ENCODE measurements at regions not wholly inside any gene's neighbourhood (a gene's known extent, or its start where the extent isn't known, plus 50 kb on each side); places are given as distances from the start of the nearest gene placed in this dataset.
"Not testable (repeated sequence)": the region's sequence is repeated elsewhere in the genome, so short reads cannot be mapped to it uniquely, and the experiment has no call there.

DNA sequence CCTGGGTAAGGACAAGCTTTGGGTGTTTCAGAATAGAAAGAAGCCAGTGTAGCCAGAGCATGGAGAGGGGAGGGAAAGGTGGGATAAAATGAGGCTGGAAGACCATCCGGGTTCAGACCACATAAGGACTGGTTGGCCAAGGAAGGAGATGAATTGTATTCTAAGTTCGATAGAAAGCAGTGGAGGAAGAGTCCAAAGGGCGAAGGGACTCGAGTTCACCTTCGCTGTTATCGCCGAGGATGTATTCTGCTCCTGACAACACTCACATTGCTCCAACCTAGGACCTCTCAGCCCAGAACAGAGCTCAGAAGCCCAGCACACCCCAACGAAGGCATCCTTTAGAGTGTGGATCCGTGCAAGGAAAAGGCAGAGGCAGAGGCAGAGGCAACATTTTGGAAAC is 133.1 kb upstream of the EPB41L4A start:
- peaks cover 8% of the 10 kb centered on the region for H3K27me3 Mint-ChIP-seq
- ATAC-seq, result no peak

DNA sequence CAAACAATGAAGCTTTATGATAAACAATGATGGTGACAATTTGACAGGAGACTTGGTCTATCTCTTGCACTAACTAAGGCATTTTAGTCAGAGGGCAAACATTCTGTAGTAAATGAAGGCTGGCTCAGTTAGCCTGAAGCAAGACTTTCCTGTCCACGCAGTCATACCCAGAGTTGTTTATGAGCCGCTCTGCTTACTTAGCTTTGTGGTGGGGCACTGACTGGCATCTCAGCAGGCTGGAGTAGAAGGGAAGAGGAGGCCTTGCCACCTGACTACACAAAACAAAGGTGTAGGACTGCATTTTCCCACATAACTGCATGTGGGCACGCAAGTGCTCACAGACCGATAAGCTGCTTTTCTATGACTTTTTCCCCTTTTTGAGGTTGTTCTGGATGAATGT is 133.7 kb upstream of the EPB41L4A start:
- DNase-seq, result no peak
- ATAC-seq, result no peak
- H3K27ac Mint-ChIP-seq, result no peak overlapping the region
- no peaks in the 10 kb centered on the region for H3K4me1 Mint-ChIP-seq
- no peak overlapping the region for H3K4me3 Mint-ChIP-seq
- peaks cover 6% of the 10 kb centered on the region for H3K27me3 Mint-ChIP-seq
- no peaks in the 10 kb centered on the region for H3K9me3 Mint-ChIP-seq

More for the DNA sequence above, 133.1 kb upstream of the EPB41L4A start:
- H3K27ac Mint-ChIP-seq, result no peak overlapping the region
- H3K9me3 Mint-ChIP-seq, result no peaks in the 10 kb centered on the region
- no peaks in the 10 kb centered on the region for H3K4me1 Mint-ChIP-seq
- H3K4me3 Mint-ChIP-seq, result no peak overlapping the region
- DNase-seq, result no peak

DNA sequence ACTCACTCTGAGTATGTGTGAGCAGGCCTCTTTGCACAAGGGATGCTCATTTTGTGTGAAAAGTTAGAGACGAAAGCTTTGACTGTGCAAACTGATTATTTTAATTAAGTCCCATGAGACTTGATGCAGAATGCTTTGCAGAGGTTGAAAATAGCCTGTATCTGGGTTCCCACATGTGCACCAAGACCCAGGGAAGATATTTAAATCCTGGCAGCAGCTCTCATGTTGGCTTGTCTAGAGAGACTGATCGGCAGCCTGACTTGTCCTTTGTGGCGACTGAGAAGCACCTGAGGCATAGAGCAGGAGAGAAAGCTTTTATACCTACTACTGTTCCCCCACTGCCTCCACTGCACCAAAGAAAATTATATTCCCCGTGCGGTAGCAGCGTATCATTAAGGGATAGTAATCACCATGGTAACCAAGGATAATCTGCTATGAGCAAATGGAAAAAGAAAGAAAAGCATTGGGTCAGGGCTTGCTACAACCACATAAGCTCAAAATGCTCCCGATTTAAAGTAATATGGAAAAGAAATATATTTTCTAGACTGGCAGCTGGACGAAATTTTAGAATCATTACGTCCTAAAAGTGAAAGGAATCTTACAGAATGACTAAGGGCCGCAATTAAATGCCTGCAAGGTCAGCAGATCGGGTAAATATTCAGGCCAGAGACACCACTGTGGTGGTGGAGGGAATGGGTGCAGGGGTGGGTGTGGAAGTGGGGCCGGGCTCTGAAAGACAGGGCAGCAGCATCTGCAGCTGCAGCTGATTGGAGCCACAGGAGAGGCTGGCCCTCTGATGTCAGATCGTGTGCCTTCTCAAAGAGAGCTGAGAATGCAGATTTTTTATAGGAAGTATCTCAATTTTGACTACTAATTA is 135.3 kb upstream of the EPB41L4A start:
- no peak for DNase-seq
- H3K27ac Mint-ChIP-seq, result no peak overlapping the region
- no peak for ATAC-seq
- no peak overlapping the region for H3K4me3 Mint-ChIP-seq
- no peaks in the 10 kb centered on the region for H3K9me3 Mint-ChIP-seq
- peaks cover 6% of the 10 kb centered on the region for H3K27me3 Mint-ChIP-seq
- no peaks in the 10 kb centered on the region for H3K4me1 Mint-ChIP-seq

- no peaks in the 10 kb centered on the region for H3K9me3 Mint-ChIP-seq
- no peaks in the 10 kb centered on the region for H3K4me1 Mint-ChIP-seq
- H3K27ac Mint-ChIP-seq, result no peak overlapping the region
- no peak overlapping the region for H3K4me3 Mint-ChIP-seq
- ATAC-seq (peak; percentile 40), DNase-seq (no peak)
- H3K27me3 Mint-ChIP-seq, result peaks cover 6% of the 10 kb centered on the region
Measured at GRCh38 chr5:112555197-112555596, 136.1 kb upstream of the EPB41L4A start.

- Mint-ChIP-seq H3K27ac (no peak overlapping the region), H3K4me3 (no peak overlapping the region), H3K4me1 (no peaks in the 10 kb centered on the region), H3K9me3 (no peaks in the 10 kb centered on the region), H3K27me3 (peaks cover 6% of the 10 kb centered on the region)
- ATAC-seq, result peak; percentile 23
- DNase-seq, result no peak
Measured at GRCh38 chr5:112555691-112556090, 136.6 kb upstream of the EPB41L4A start.

DNA sequence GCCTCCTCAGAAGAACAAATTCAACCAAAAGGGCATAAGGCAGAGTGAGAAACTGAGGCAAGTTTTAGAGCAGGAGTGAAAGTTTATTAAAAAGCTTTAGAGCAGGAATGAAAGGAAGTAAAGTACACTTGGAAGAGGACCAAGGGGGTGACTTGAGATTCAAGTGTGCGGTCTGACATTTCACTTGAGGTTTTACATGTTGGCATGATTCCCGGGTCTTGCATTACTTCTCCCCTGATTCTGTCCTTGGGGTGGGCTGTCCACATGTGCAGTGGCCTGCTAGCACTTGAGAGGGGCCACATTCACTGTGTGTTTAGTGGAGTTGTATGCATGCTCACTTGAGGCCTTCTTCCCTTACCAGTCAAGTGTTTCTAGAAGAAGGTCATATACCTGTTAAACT is 140.4 kb upstream of the EPB41L4A start:
- not testable (repeated sequence) for ATAC-seq, H3K27ac Mint-ChIP-seq, H3K4me3 Mint-ChIP-seq, H3K4me1 Mint-ChIP-seq, H3K27me3 Mint-ChIP-seq, DNase-seq
- H3K9me3 Mint-ChIP-seq, result peaks cover 12 to 23% of the 10 kb centered on the region in 2 donors

- Mint-ChIP-seq H3K9me3 (peaks cover 20 to 28% of the 10 kb centered on the region in 2 donors), H3K27ac (no peak overlapping the region), H3K4me3 (no peak overlapping the region), H3K4me1 (no peaks in the 10 kb centered on the region), H3K27me3 (no peaks in the 10 kb centered on the region)
- ATAC-seq (no peak), DNase-seq (no peak)
Measured at GRCh38 chr5:112560371-112560770, 141.3 kb upstream of the EPB41L4A start.

DNA sequence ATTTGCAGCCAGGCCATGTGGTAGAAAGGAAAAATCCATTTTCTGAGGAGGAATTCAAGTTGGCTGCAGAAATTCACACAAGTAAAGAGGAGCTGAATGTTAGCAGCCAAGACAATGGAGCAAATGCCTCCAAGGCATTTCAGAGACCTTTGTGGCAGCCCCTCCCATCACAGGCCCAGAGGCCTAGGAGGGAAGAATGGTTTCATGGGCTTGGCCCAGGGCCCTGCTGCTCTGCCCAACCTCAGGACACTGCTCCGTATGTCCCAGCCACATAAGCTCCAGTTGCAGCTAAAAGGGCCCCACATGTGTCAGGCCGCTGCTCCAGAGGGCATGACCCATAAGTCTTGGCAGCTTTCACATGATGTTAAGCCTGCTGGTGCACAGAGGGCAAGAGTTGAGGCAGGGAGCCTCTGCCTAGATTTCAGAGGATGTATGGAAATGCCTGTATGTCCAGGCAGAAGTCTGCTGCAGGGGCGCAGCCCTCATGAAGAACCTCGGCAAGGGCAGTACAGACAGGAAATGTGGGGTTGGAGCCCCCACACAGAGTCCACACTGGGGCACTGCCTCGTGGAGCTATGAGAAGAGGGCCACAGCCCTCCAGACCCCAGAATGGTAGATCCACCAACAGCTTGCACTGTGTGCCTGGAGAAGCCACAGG is 144.2 kb upstream of the EPB41L4A start:
- H3K9me3 Mint-ChIP-seq, result peaks cover 20 to 28% of the 10 kb centered on the region in 2 donors
- no peak for ATAC-seq
- H3K27me3 Mint-ChIP-seq, result no peaks in the 10 kb centered on the region
- no peak overlapping the region for H3K27ac Mint-ChIP-seq
- no peak overlapping the region for H3K4me3 Mint-ChIP-seq
- no peaks in the 10 kb centered on the region for H3K4me1 Mint-ChIP-seq
- no peak for DNase-seq

GRCh38 chr5:112566251-112566650 is 147.2 kb upstream of the EPB41L4A start:
- no peak for DNase-seq
- peaks cover 20 to 28% of the 10 kb centered on the region in 2 donors for H3K9me3 Mint-ChIP-seq
- no peak overlapping the region for H3K4me3 Mint-ChIP-seq
- no peaks in the 10 kb centered on the region for H3K4me1 Mint-ChIP-seq
- H3K27ac Mint-ChIP-seq, result no peak overlapping the region
- no peak for ATAC-seq
- no peaks in the 10 kb centered on the region for H3K27me3 Mint-ChIP-seq

DNA sequence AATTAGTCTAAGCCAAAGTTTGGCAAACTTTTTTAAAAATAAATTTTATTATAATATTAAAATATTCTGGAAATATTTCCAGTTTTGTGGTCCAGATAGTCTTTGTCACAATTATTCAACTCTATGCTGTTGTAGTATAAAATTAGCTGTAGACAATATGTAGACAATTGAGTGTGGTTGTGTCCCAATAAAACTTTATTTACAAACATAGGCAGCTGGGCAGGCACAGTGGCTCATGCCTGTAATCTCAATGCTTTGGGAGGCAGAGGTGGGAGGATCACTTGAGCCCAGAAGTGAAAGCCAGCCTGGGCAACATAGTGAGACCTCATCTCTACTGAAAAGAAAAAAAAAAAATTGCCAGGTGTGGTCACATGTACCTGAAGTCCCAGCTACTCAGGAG is 150.5 kb upstream of the EPB41L4A start:
- Mint-ChIP-seq H3K9me3 (peaks cover 4 to 6% of the 10 kb centered on the region in 2 donors), H3K4me3 (no peak overlapping the region), H3K27ac (no peak overlapping the region), H3K4me1 (no peaks in the 10 kb centered on the region), H3K27me3 (peaks cover 9% of the 10 kb centered on the region)
- ATAC-seq (no peak), DNase-seq (no peak)

DNA sequence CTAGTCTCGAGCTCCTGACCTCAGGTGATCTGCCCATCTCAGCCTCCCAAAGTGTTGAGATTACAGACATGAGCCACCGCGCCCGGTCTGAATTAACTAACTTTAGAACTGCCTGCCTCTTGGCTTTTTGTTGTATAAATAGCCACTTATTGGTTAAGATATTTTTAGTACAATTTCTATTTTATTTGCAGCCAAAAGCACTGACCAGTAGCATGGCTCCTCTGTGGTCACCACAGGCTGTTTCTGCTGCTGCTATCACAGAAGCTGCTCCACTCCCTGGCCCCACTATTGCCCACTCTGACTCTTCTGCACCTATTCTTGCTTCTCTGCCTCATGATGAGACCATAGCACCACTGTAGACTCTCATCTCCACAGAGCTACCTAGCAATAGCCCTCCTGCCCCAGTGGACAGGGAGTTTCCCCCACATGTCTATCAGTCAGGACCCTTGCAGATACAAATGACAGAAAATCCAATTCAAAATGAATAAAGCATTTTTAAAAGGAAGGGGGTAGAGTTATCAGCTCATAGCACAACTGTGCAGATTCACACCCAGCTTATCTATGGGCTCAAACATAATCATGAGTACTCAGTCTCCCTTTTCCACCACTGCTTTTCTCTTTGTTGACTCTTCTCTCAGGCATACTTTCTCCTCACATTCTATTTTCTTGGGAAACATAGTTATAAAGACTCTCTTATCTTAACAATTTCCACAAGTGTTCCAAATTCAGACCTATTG is 151.8 kb upstream of the EPB41L4A start:
- H3K27ac Mint-ChIP-seq, result no peak overlapping the region
- H3K4me3 Mint-ChIP-seq, result no peak overlapping the region
- H3K27me3 Mint-ChIP-seq, result peaks cover 9% of the 10 kb centered on the region
- H3K4me1 Mint-ChIP-seq, result no peaks in the 10 kb centered on the region
- no peak for DNase-seq
- no peak for ATAC-seq
- no peaks in the 10 kb centered on the region for H3K9me3 Mint-ChIP-seq

GRCh38 chr5:112573441-112573840 is 154.4 kb upstream of the EPB41L4A start:
- no peak for DNase-seq
- Mint-ChIP-seq H3K27ac (no peak overlapping the region), H3K9me3 (no peaks in the 10 kb centered on the region), H3K27me3 (peaks cover 9% of the 10 kb centered on the region), H3K4me3 (no peak overlapping the region), H3K4me1 (no peaks in the 10 kb centered on the region)
- ATAC-seq, result no peak

GRCh38 chr5:112574536-112574935 is 155.5 kb upstream of the EPB41L4A start:
- no peaks in the 10 kb centered on the region for H3K9me3 Mint-ChIP-seq
- no peak for DNase-seq
- no peaks in the 10 kb centered on the region for H3K4me1 Mint-ChIP-seq
- H3K27me3 Mint-ChIP-seq, result peaks cover 9% of the 10 kb centered on the region
- H3K27ac Mint-ChIP-seq, result no peak overlapping the region
- no peak overlapping the region for H3K4me3 Mint-ChIP-seq
- no peak for ATAC-seq

- Mint-ChIP-seq H3K27me3 (peaks cover 9% of the 10 kb centered on the region), H3K9me3 (no peaks in the 10 kb centered on the region), H3K27ac (no peak overlapping the region), H3K4me3 (no peak overlapping the region), H3K4me1 (no peaks in the 10 kb centered on the region)
- DNase-seq (no peak), ATAC-seq (no peak)
Measured at GRCh38 chr5:112576298-112576925, 157.3 kb upstream of the EPB41L4A start.

DNA sequence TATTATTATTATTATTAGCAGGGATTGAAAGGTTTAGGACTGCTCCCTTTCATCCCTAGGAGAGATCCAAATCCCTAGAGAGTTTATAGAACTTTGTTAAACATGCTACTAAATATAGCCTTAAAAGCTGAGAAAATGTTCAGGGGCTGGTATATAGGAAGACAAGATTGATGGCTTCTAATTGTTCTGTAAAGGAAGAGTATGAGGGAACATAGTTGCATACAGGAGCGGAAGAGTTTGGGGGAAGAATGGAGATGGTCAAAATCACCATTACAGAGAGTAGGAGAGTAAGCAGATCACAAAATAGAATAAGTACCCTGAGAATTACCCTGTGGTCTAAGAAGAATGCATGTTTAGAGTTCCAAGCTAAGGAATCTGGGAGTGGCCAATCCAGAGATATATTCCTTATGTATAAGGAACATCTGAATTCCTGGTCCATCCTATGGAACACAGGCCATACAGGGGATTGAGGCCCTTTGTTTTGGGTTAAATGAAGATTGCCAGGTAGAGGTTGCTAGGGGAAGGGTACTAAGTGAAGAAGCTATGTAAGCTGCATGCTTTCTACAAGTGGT is 158.0 kb upstream of the APC start:
- no peak for ATAC-seq

More for the DNA sequence above, 158.0 kb upstream of the APC start:
- no peaks in the 10 kb centered on the region for H3K4me1 Mint-ChIP-seq
- no peak overlapping the region for H3K4me3 Mint-ChIP-seq
- H3K9me3 Mint-ChIP-seq, result no peaks in the 10 kb centered on the region
- H3K27me3 Mint-ChIP-seq, result no peaks in the 10 kb centered on the region
- H3K27ac Mint-ChIP-seq, result no peak overlapping the region
- DNase-seq, result no peak
